NCI-H2227 treated with DMSO at 0.1 percent for 48 hours (cell line): ENCODE measurements at regions not wholly inside any gene's neighbourhood (a gene's known extent, or its start where the extent isn't known, plus 50 kb on each side); places are given as distances from the start of the nearest gene placed in this dataset.

Experiments
- DNase-seq: peaks from one replicate; lab custom pipeline; 2025; lab: John Stamatoyannopoulos, UW

DNA sequence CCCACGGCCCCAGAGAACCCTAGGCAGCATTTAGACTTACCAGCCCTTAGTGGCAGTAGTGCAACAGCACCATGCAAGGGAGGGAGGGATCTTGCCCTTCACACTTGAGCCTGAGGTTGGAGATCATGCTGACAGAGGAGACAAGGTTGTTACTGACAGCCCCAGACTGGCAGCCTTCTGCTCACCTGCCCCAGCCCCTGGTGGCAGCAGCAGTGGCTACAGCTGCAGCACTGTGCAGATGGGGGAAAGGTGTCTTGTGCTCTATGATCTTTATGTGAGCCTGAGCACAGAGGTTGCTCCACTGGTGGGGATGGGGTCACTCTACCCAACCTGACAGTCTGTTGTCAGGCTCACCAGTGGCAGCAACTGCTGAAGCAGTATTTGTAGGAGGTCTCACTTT is 501.2 kb upstream of the LRRTM4 start:
- no peak for DNase-seq

DNA sequence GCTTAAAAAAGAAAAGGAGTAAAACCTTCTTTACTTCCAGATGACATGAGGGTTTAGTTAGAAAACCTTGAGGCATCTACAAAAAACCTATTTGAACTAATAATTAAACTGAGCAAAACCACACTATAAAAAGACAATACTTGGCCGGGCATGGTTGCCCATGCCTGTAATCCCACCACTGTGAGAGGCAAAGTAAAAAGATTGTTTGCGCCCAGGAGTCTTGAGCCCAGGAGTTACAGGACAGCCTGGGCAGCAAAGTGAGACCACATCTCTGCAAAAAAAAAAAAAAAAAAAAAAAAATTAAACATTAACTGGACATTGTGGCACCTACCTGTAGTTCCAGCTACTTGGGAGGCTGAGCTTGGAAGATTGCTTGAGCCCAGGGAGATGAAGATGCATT is 502.8 kb upstream of the LRRTM4 start:
- no peak for DNase-seq

DNA sequence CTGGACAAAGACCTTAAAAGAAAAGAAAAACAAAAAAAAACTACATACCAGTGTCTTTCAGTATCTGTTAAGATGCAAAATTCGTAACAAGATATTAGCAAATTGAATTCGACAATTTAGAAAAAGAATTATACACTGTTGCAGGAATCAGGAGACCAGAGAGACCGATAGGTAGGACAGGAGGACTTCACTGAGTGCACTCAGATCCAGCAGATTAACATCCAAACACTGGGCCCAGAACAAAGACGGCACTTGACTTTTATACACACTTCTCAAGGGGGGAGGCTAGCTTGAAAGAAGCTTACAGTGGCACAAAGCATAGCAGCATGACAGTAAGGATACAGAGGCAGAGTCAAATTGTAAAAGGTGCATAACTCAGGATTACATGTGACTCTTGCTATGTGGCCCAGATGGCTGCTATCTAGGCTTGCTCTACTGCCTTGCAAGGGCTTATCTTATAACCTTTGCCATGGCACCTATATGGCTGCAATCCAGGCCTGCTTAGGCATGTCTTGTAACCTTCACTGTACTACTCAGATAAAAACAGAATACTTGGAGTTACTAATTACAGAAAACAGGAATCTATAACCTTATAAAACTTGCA is 507.3 kb upstream of the LRRTM4 start:
- DNase-seq = no peak

DNA sequence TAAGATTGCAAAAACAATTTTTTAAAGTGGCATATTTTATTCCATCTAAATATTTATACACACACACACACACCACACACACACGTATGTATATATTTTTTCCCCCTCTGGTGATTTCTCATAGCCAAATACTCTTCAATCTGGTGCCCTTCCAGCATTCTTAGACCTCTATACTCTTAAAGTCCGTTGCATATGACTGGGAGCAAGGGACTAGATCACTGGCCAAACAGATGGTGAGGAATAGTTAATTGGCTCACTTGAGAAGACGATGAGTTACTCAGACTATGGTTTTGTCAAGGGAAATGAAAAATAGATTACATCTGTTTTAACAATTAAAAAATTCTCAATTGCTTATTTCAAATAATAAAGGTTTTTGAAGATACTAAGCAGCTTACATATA is 512.5 kb upstream of the LRRTM4 start:
- no peak for DNase-seq

DNA sequence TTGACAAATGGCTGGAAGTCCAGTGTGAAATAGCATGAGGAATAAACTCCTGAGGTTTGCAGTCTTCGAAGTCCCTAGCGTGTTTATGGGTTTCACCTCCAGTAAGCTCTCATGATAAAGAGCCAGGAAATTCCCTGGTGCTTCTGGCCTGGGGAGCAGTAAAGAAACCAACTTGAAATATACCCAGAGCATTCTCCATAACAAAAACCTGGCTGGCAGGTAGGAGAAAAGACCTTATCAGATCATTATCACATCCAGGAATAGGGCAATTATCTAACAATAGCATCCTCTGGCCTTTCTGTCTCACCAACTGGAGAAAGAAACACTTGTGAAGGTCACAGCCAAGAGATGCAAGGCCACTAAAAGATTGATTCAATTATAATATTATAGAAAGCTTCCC is 513.6 kb upstream of the LRRTM4 start:
- no peak for DNase-seq

DNA sequence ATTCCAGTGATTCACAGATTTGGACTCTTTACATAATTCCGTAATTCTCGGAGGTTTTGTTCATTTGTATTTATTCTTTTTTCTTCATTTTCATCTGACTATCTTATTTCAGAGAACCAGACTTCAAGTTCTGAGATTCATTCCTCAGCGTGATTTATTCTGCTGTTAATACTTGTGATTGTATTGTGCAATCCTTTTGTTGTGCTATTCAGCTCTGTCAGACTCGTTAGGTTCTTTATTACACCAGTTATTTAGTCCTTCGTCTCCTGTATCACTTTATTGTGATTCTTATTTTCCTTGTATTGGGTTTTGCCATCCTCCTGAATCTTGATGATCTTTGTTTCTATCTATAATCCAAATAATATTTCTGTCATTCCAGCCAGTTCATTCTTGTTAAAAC is 529.3 kb upstream of the LRRTM4 start:
- no peak for DNase-seq

DNA sequence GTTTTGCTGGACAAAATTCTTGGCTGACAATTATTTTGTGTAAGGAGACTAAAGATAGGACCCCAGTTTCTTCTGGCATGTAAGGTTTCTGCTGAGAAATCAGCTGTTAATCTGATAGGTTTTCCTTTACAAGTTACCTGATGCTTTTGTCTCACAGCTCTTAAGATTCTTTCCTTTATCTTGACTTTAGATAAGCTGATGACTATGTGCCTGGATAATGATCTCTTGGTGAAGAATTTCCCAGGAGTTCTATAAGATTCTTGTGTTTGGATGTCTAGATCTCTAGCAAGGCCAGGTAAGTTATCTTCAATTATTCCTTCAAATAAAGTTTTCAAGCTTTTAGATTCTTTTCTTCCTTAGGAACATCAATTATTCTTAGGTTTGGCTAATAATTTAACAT is 534.8 kb upstream of the LRRTM4 start:
- no peak for DNase-seq

DNA sequence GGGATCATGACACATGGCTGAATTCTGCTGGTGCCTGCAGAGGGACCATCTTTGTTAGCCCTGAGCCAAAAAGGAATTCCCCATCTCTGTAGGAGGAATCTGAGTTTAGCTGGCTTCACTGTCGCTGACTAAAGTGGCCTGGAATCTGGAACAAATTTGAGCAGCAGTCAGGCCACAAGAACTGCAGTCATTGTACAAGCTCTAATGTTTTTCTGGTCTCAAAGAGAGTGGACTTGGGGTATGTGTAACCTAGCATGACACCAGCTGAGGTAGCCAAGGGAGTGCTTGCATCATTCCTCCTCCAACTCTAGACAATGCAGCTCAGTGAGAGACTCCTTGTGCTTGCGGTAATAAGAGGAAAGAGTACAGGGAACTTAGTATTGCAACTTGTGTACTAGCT is 539.1 kb upstream of the LRRTM4 start:
- no peak for DNase-seq

DNA sequence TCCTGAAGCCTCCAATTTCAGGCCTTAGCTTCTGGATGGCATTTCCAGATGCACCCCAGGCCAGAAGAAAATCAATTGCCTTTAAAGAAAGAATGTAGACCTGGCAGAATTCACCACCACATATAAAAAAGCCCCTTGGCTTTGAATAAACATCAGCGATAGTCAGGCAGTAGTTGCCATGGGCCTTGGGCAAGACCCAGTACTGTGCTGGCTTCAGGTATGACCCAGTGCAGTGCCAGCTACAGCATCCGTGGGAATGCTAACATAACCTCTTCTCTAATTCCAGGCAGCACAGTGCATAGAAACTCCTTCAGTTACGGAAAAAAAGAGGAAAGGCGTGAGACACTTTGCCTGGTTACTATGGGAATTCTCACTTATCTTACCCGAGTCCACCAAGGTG is 539.6 kb upstream of the LRRTM4 start:
- DNase-seq = no peak

DNA sequence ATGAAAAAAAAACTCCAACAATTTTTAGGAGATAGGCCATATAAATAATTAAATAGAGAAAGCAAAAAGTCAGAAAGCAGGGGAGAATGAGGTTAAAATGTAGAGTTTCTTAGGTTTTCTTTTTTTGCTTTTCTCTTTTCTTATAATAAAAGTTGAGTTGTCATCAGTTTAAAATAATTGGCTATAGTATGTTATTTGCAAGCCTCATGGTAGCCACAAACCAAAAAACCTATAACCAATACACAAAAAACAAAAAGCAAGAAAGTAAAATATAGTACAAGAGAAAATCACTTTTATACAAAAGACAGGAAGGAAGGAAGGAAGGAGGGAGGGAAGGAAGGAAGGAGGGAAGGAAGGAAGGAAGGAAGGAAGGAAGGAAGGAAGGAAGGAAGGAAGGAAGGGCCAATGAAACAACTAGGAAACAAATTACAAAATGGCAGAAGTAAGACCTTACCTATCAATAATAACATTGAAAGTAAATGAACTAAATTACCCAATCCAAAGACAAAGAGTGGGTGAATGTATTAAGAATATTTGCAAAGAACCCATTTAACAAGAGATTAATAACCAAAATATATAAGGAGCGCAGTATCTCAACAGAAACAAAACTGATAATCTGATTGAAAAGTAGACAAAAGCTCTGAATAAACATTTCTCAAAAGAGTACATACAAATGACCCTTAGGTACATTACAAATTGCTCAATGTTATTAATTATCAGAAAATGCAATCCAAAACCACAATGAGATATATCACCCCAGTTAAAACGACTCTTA is 541.3 kb upstream of the LRRTM4 start:
- no peak for DNase-seq

DNA sequence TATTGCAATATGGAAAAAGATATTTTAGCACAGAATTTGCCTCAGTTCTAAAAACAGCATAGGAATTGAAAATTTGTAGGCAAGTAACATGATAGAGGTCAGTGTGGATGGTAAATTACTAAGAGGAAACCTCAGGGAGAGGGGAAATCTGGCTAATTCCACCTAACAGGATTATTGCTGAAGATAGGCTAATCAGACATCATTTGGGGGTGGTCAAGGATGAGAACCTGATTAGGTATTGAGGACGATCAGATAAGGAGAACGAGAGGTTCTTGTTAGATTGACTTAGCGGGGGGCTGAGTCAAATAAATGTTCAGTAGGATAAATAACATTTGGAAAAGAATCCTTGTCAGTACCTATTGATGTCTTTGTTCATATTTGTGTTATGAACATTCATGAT is 543.2 kb upstream of the LRRTM4 start:
- no peak for DNase-seq

DNA sequence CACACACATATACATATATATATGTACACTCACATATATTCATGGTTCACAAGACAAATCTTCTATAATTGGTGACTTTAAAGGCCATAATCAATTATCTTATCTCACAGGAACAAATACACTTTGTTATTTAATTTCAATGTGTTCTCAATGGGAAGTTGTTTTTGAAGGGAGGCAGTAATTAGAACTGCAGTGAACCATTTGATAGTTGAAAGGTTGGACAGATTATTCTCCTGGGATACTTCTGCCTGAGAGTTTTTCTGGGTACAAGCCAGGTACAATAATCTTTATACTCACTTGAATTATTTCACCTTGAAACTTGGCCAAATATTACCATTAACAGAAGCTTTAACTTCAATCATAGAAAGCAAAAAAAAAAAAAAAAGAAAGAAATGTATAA is 546.6 kb upstream of the LRRTM4 start:
- DNase-seq = no peak

DNA sequence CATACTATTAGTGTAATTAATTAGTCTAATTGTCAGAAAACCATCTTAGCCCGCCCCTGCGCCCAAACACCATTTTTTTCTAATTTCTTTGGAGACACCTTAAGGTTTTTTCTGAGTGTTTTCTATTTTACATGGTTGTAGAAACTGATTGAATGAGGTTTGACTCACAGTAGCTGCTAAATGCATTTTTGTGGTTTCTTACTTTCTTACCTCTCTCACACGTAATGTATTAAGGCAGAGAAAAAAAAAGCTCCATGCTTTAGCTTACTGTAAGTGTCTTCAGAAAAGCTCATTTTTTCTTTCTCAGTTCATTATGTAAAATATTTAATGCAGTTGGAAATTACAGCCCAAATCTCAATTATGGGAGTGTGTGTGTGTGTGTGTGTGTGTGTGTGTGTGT is 548.5 kb upstream of the LRRTM4 start:
- no peak for DNase-seq

DNA sequence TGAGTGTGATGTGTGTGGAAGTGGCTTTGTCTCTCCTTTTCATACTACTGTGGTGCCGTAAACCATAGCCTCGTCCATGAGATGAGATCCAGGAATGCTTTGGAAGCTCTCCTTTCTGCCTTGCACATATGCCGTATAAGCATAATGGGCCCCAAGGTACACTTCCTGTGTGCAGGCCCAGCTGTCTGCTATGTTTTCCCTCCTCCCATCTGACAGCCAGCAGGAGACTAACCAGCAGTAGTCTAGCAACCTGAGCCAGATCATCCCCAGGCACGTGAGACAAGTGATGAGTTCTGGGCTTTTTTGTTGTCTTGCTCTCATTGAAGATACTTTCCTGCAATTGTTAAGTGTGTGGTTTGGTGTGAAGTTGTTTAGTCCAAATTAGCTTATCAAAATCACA is 555.5 kb upstream of the LRRTM4 start:
- no peak for DNase-seq

DNA sequence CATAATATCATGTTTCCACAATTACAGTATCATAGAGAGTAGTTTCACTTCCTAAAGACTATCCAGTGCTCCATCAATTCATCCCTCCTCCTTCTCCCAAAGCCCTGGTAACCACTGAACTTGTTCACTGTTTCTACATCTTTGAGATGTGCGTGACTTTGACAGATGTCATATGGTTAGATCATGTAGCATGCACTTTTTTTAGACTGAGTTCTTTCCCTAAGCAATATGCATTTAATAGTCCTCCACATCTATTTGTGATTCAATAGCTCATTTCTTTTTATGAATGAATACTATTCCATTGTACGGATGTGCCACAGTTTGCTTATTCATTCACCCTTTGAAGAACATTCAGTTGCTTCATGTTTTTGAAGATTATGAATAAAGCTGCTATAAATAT is 560.4 kb upstream of the LRRTM4 start:
- DNase-seq = no peak

DNA sequence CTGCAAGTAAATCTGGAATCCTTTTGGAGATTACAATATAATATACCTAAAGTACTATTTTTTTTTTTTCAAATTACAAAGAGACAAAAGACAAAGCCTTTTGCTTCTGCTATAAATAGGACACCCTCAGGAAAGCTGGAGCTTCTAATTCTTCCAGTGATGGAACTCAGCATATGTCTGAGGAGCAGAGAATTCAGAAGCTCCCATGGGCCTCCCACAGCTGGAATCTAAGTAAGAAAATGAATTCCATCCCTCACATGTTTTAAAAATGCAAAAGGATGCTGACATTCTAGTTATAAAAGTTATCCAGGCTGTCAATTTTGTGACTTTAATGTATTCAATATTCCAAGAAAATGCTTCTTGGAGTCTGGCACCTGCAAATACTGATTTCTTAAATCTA is 571.3 kb upstream of the LRRTM4 start:
- DNase-seq = no peak

DNA sequence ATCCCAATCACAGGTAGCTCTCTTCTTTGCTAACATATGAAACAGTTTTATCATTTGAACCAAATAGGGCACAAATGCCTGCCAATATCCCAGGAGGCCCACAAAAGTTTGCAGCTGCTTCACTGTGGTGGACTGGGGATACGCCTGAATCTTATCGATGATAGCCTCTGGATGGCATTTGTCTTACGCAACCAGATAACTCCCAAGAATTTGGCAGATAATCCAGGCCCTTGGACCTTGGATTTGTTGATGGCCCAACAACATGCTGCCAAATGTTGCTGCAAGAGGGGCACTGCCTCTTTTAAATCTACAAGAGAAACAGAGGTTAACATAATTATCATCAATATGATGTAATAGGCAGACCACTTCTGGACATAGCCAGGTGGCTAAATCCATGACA is 587.1 kb upstream of the LRRTM4 start:
- DNase-seq = no peak

DNA sequence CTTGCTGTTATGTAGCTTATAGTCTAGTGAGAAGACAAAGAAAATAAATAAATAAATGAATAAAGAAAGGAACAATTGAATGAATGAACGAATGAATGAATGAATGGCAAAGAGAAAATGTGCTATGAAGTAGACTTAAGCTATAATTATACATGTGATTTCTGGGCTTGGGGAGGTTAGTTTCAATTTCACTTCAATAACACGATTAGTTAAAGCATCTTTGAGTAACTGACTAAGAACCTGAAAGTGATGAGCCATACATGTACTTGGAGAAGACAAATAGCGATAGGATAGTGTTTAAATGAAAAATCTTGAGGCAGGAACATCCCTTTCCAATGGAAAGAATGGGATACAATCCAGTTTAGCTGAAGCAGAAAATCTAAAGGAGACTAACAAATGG is 593.1 kb upstream of the LRRTM4 start:
- no peak for DNase-seq

DNA sequence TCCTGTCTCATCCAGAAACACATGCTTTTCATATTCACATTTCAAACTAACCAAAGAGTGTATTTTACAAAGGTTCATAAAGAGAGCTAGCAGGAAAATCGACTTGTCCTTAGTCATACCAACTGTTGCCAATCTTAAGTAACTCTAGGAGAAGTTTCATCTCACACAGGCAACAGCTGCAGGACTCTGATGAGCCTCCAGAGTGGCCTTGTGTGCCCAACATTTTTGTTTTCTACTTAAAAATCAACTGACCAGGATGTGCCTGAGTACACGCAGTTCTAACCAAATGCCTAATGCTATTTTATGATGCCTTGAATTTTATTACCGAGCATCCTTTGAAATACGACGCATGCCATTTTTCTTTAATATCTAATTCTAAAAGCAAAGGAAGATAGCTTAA is 595.9 kb upstream of the LRRTM4 start:
- DNase-seq = no peak

DNA sequence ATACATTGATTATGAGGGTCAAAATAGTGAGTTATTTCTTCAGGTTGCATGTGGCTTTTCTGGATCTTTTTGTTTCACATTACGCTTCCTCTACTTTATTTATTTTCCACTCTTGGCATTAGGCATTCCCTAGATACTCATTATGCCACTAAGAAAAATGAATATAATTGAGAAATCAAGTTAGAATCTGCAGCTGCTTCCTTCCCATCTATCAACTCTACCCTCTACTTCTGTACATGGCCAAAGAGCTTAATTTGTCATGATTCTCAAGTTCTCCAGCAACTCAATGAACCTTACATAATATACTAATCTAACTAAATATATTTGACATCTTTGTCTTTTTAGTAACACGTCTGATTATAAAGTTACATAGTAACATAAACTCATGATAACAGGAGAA is 598.1 kb upstream of the LRRTM4 start:
- no peak for DNase-seq

DNA sequence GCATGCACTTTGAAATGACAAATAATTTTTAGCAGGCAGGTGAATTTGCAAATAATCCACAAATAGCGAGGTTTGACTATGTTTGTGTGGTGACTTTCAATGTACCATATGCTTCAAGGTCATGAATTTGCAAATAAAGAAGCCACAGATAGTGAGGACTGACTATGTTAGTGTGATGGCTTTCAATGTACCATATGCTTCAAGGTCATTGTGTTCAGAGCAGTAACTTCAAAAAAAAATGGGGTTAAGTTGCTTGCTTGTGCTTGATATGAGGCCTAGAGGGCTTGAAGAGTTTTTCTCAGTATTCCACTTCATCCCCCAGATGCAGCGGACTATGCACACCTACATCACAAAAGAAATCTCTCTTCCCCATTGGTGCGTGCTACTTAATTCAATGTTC is 602.9 kb upstream of the LRRTM4 start:
- DNase-seq = no peak

DNA sequence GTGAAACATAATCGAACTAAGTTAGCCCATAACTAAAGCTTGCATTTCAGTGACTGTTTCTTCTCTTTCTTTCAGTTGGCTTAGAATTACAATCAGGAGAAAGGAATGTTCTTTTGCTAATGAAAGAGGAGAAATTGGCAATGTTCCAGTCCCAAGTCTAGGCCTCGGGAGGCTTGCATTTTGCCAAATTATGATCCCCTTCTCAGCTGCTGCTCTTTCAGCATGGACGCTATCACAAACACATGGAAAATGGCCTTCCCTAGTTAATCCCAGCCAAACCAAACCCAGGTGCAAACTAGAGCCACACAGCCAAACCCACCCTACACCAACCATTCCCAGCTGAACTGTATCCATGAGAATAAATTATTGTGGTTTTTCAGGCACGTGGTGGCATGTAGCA is 605.2 kb upstream of the LRRTM4 start:
- no peak for DNase-seq

DNA sequence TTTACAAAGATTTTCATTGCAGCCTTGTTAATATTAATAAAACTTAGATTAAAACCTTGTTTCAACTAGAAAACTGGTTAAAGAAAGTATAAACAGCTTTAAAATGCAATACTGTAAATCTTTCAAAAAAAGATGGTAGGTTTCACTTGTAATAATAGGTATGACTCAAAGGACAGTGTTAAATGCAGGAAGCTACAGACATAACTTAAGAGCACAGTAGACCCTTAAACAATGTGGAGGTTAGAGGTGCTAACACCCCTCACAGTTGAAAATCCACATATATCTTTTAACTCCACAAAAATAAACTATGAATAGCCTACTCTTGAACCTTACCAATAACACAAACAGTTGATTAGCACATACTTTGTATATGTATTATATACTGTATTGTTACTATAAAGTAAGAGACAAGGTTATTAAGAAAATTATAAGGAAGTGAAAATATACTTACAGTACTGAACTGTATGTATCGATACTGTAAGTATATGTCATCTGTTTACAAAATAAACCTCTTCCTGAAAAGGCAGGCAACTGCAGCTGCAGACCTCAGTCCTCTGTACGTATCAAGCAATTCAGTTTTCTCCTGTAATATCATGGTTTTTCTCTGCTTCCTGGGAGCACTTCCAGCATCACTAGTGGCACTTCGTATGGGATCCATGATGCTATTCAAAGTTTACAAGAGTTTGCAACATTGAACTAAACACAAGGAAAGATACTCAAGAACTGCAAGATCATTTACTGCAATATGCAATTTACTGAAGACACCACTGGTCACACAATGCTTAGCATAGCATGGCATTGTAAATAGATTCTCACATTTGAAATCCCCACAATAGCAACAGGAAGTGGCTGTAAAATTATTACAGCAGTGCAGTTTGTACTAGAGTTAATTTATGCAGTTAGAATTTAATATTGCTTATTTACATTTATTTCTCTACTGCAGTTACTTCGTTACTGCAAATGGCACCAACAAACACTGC is 610.5 kb upstream of the LRRTM4 start:
- DNase-seq = no peak
